ENCODE measurements at regions not wholly inside any gene's neighbourhood (a gene's known extent, or its start where the extent isn't known, plus 50 kb on each side); places are given as distances from the start of the nearest gene placed in this dataset.

DNA sequence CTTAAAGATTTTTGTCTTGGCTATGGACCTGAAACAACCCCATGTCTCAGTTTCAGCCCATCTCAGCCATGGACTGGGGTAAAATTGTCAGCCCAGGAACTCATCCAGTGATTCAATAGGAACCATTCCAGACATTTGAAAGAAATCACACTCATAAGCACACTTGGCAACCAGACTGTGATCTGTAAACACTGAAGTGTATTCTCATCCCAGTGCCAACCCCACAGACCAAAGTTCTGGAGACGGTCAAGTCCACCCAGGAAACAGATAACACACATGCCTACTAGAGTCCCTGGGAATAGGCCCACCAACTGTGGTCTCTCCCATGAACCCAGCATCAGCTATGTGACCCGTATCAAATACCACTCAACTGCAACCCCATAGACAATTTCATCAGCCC is 804.6 kb downstream of the TRHDE start:
- intact Hi-C loops (cut with micrococcal nuclease; ENCODE audit: unreplicated experiment), result no loop called here
- Histone ChIP-seq H3K9me3 (ENCODE audit: control insufficient read depth, insufficient read depth, low read depth, low read length) (no peaks in the 10 kb centered on the region), H3K36me3 (ENCODE audit: control insufficient read depth, insufficient read depth, low read length) (no peaks in the 10 kb centered on the region), H3K27ac (ENCODE audit: low read length) (no peak overlapping the region), H3K4me3 (ENCODE audit: low read depth in 2 of 2, low read length in 2 of 2) (no peak overlapping the region), H3K4me1 (ENCODE audit: control insufficient read depth, insufficient read depth, low read length) (no peaks in the 10 kb centered on the region), H3K27me3 (ENCODE audit: control insufficient read depth, insufficient read depth, low read length) (no peaks in the 10 kb centered on the region)
- CTCF ChIA-PET, result no interaction called here
- no TSS peak for BruUV-seq (replicated peaks)
- in situ Hi-C loops (cut with HindIII; ENCODE audit: low pct_unique_long_range_greater_than_20kb, low sequenced_read_pairs), result no loop called here
- ATAC-seq (no peak), DNase-seq (ENCODE audit: low read depth, low spot score) (no peak)
- TF ChIP-seq, protein P1, sequence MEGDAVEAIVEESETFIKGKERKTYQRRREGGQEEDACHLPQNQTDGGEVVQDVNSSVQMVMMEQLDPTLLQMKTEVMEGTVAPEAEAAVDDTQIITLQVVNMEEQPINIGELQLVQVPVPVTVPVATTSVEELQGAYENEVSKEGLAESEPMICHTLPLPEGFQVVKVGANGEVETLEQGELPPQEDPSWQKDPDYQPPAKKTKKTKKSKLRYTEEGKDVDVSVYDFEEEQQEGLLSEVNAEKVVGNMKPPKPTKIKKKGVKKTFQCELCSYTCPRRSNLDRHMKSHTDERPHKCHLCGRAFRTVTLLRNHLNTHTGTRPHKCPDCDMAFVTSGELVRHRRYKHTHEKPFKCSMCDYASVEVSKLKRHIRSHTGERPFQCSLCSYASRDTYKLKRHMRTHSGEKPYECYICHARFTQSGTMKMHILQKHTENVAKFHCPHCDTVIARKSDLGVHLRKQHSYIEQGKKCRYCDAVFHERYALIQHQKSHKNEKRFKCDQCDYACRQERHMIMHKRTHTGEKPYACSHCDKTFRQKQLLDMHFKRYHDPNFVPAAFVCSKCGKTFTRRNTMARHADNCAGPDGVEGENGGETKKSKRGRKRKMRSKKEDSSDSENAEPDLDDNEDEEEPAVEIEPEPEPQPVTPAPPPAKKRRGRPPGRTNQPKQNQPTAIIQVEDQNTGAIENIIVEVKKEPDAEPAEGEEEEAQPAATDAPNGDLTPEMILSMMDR (IDR thresholded peaks at IDR 0.05), result no peak
- TF ChIP-seq SIN3A (IDR thresholded peaks at IDR 0.05; ENCODE audit: borderline replicate concordance, insufficient read depth, low read depth, low read length) (no peak), TCF7L2 (IDR thresholded peaks at IDR 0.05; ENCODE audit: low read depth, low read length) (no peak), POLR2AphosphoS5 (IDR thresholded peaks at IDR 0.05; ENCODE audit: low read depth, low read length) (no peak)
- TF ChIP-seq, protein P2, sequence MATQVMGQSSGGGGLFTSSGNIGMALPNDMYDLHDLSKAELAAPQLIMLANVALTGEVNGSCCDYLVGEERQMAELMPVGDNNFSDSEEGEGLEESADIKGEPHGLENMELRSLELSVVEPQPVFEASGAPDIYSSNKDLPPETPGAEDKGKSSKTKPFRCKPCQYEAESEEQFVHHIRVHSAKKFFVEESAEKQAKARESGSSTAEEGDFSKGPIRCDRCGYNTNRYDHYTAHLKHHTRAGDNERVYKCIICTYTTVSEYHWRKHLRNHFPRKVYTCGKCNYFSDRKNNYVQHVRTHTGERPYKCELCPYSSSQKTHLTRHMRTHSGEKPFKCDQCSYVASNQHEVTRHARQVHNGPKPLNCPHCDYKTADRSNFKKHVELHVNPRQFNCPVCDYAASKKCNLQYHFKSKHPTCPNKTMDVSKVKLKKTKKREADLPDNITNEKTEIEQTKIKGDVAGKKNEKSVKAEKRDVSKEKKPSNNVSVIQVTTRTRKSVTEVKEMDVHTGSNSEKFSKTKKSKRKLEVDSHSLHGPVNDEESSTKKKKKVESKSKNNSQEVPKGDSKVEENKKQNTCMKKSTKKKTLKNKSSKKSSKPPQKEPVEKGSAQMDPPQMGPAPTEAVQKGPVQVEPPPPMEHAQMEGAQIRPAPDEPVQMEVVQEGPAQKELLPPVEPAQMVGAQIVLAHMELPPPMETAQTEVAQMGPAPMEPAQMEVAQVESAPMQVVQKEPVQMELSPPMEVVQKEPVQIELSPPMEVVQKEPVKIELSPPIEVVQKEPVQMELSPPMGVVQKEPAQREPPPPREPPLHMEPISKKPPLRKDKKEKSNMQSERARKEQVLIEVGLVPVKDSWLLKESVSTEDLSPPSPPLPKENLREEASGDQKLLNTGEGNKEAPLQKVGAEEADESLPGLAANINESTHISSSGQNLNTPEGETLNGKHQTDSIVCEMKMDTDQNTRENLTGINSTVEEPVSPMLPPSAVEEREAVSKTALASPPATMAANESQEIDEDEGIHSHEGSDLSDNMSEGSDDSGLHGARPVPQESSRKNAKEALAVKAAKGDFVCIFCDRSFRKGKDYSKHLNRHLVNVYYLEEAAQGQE (IDR thresholded peaks at IDR 0.05; ENCODE audit: insufficient read depth in 1 of 2, low read depth in 2 of 2, low read length in 1 of 2), result no peak
- POLR2A ChIA-PET, result no interaction called here

DNA sequence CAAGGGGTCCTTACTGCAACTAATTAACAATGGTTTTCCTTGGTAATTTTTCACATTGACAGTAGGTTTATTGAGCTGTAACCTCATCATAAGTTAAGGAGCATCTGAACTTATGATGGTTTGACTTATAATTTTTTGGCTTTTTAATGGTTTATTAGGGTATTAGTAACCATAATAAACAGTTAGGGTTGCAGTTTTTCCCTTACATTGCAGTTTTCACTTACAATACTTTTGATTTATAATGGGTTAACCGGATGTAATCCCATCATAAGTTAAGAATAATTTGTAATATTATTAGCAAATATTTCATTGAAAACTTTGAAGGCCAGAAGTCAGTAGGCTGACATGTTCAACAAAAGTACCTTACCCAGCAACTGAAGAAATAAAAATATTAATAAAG is 811.6 kb downstream of the TRHDE start:
- Histone ChIP-seq H3K27ac (ENCODE audit: low read length) (no peak overlapping the region), H3K9me3 (ENCODE audit: control insufficient read depth, insufficient read depth, low read depth, low read length) (no peaks in the 10 kb centered on the region), H3K27me3 (ENCODE audit: control insufficient read depth, insufficient read depth, low read length) (no peaks in the 10 kb centered on the region), H3K4me1 (ENCODE audit: control insufficient read depth, insufficient read depth, low read length) (no peaks in the 10 kb centered on the region), H3K4me3 (ENCODE audit: low read depth in 2 of 2, low read length in 2 of 2) (no peak overlapping the region), H3K36me3 (ENCODE audit: control insufficient read depth, insufficient read depth, low read length) (no peaks in the 10 kb centered on the region)
- in situ Hi-C loops (cut with HindIII; ENCODE audit: low pct_unique_long_range_greater_than_20kb, low sequenced_read_pairs), result no loop called here
- POLR2A ChIA-PET, result no interaction called here
- DNase-seq (ENCODE audit: low read depth, low spot score) (no peak), ATAC-seq (no peak)
- intact Hi-C loops (cut with micrococcal nuclease; ENCODE audit: unreplicated experiment), result no loop called here
- CTCF ChIA-PET, result no interaction called here
- TF ChIP-seq, protein P1 (IDR thresholded peaks at IDR 0.05), result no peak
- TF ChIP-seq POLR2AphosphoS5 (IDR thresholded peaks at IDR 0.05; ENCODE audit: low read depth, low read length) (no peak), TCF7L2 (IDR thresholded peaks at IDR 0.05; ENCODE audit: low read depth, low read length) (no peak), SIN3A (IDR thresholded peaks at IDR 0.05; ENCODE audit: borderline replicate concordance, insufficient read depth, low read depth, low read length) (no peak)
- TF ChIP-seq, protein P2 (IDR thresholded peaks at IDR 0.05; ENCODE audit: insufficient read depth in 1 of 2, low read depth in 2 of 2, low read length in 1 of 2), result no peak
- no TSS peak for BruUV-seq (replicated peaks)

Measured in Panc1 (cell line).